ENCODE measurements at regions not wholly inside any gene's neighbourhood (a gene's known extent, or its start where the extent isn't known, plus 50 kb on each side); places are given as distances from the start of the nearest gene placed in this dataset.

DNA sequence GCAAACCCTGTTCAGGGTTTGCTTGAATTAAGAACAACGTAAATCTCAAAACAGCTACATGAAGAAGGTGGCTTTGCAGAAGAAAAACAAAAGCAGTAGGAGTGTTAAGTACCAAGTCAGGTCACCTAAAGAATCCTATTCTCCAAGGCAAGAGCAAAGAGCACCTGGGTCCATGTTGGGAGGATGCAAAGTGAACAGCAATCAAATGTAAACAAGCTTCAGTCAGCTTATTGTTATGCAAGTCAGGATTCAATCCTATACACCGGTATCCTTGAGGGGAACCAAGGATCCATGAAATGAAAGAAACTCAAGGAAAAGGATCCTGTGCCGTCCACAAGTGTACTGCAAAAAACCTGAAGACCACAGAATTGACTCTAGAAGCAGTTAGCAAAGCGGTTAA lies 261.0 kb upstream of the DDX18 start:
- DNase-seq, result no peak
- H2AFZ ChIP-seq, result no peak overlapping the region
- no peaks in the 10 kb centered on the region for H3K79me2 ChIP-seq (ENCODE audit: insufficient read depth)
- no peak overlapping the region for H3K27ac ChIP-seq
- no peak overlapping the region for H3K4me3 ChIP-seq
- H3F3A ChIP-seq (ENCODE audit: insufficient read depth), result no peaks in the 10 kb centered on the region
- no peak overlapping the region for H3K4me2 ChIP-seq (ENCODE audit: unreplicated experiment)
- no peaks in the 10 kb centered on the region for H3K9me3 ChIP-seq (ENCODE audit: low read depth)
- no peaks in the 10 kb centered on the region for H3K9me2 ChIP-seq (ENCODE audit: insufficient read depth)
- 16 to 24% methylated on average over 4 of the region's 4 CpGs for WGBS, 2 experiments (ENCODE audit: low coverage in 1 of 2, low lambda C conversion rate in 2 of 2, missing lambda C conversion rate in 2 of 2)
- in situ Hi-C loops (cut with MboI), result no loop called here
- TF ChIP-seq EZH2phosphoT487 (IDR thresholded peaks at IDR 0.05; ENCODE audit: insufficient read depth, low read depth) (no peak), EZH2 (IDR thresholded peaks at IDR 0.05; ENCODE audit: insufficient read depth, poor library complexity, severe bottlenecking) (no peak)
- H3K9ac ChIP-seq, result no peak overlapping the region
- H3K4me1 ChIP-seq (ENCODE audit: insufficient read depth), result no peaks in the 10 kb centered on the region
- H3K27me3 ChIP-seq (replicated peaks; ENCODE audit: insufficient read depth), result no peaks in the 10 kb centered on the region
- no peaks in the 10 kb centered on the region for H4K20me1 ChIP-seq (ENCODE audit: insufficient read depth)
- H3K36me3 ChIP-seq (ENCODE audit: low read depth), result no peaks in the 10 kb centered on the region

DNA sequence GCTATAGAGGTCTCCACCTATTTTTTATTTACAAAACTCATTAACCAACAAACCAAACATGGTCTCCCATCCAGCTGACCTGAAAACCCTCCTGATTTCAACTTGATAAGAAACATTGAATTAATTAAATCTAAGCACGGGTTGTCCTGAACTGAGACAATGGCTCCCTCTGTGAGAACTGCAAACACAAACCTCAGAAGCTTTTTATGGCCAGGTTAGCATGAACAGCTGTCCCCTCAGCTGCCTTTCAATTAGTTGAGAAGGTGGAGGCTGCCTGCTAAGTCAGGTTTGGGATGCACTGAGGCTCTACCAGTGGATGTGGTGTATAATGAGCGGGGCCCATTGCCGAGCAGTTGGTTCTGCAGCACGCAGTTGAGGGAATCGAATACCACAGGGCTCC lies 258.5 kb upstream of the DDX18 start:
- no peaks in the 10 kb centered on the region for H3K27me3 ChIP-seq (replicated peaks; ENCODE audit: insufficient read depth)
- H3K27ac ChIP-seq, result no peak overlapping the region
- no peaks in the 10 kb centered on the region for H4K20me1 ChIP-seq (ENCODE audit: insufficient read depth)
- H2AFZ ChIP-seq, result no peak overlapping the region
- H3K4me3 ChIP-seq, result no peak overlapping the region
- WGBS, 2 experiments (ENCODE audit: low coverage in 1 of 2, low lambda C conversion rate in 2 of 2, missing lambda C conversion rate in 2 of 2), result 47 to 54% methylated on average over 5 of the region's 5 CpGs
- DNase-seq, result no peak
- in situ Hi-C loops (cut with MboI), result no loop called here
- no peaks in the 10 kb centered on the region for H3K79me2 ChIP-seq (ENCODE audit: insufficient read depth)
- H3K9me2 ChIP-seq (ENCODE audit: insufficient read depth), result no peaks in the 10 kb centered on the region
- no peaks in the 10 kb centered on the region for H3F3A ChIP-seq (ENCODE audit: insufficient read depth)
- H3K4me2 ChIP-seq (ENCODE audit: unreplicated experiment), result no peak overlapping the region
- no peak overlapping the region for H3K9ac ChIP-seq
- TF ChIP-seq EZH2phosphoT487 (IDR thresholded peaks at IDR 0.05; ENCODE audit: insufficient read depth, low read depth), result no peak
- no peak for TF ChIP-seq EZH2 (IDR thresholded peaks at IDR 0.05; ENCODE audit: insufficient read depth, poor library complexity, severe bottlenecking)
- no peaks in the 10 kb centered on the region for H3K4me1 ChIP-seq (ENCODE audit: insufficient read depth)
- no peaks in the 10 kb centered on the region for H3K9me3 ChIP-seq (ENCODE audit: low read depth)
- no peaks in the 10 kb centered on the region for H3K36me3 ChIP-seq (ENCODE audit: low read depth)

DNA sequence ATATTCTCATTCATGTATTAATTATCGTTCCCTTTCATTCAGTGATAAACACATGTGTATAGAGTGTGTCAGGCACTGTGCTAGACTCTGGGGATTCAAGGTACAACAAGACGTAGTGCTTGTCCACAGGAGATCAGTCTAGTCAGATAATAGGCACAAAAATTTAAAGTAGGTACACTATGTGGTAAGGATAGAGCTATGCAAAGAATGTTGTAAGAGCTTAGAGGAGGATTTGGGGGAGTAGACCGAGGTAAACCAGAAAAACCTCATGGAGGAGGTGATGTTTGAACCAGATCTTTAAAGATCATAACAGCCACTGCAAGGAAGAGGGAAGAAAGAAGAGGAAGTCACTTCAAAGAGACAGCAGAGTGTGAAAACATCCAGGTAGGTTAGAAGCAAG lies 256.9 kb upstream of the DDX18 start:
- no peak overlapping the region for H3K4me2 ChIP-seq (ENCODE audit: unreplicated experiment)
- no peaks in the 10 kb centered on the region for H3F3A ChIP-seq (ENCODE audit: insufficient read depth)
- no peak overlapping the region for H3K27ac ChIP-seq
- H3K9me3 ChIP-seq (ENCODE audit: low read depth), result no peaks in the 10 kb centered on the region
- DNase-seq, result no peak
- 8 to 10% methylated on average over 3 of the region's 3 CpGs for WGBS, 2 experiments (ENCODE audit: low coverage in 1 of 2, low lambda C conversion rate in 2 of 2, missing lambda C conversion rate in 2 of 2)
- H3K9me2 ChIP-seq (ENCODE audit: insufficient read depth), result no peaks in the 10 kb centered on the region
- H3K9ac ChIP-seq, result no peak overlapping the region
- no peak overlapping the region for H3K4me3 ChIP-seq
- no peak overlapping the region for H2AFZ ChIP-seq
- H3K27me3 ChIP-seq (replicated peaks; ENCODE audit: insufficient read depth), result no peaks in the 10 kb centered on the region
- H3K79me2 ChIP-seq (ENCODE audit: insufficient read depth), result no peaks in the 10 kb centered on the region
- TF ChIP-seq EZH2phosphoT487 (IDR thresholded peaks at IDR 0.05; ENCODE audit: insufficient read depth, low read depth), result no peak
- no peak for TF ChIP-seq EZH2 (IDR thresholded peaks at IDR 0.05; ENCODE audit: insufficient read depth, poor library complexity, severe bottlenecking)
- H3K4me1 ChIP-seq (ENCODE audit: insufficient read depth), result no peaks in the 10 kb centered on the region
- no peaks in the 10 kb centered on the region for H4K20me1 ChIP-seq (ENCODE audit: insufficient read depth)
- no peaks in the 10 kb centered on the region for H3K36me3 ChIP-seq (ENCODE audit: low read depth)
- in situ Hi-C loops (cut with MboI), result no loop called here

GRCh38 chr2:117562654-117563053 lies 251.8 kb upstream of the DDX18 start:
- WGBS, 2 experiments (ENCODE audit: low coverage in 1 of 2, low lambda C conversion rate in 2 of 2, missing lambda C conversion rate in 2 of 2), result 8 to 9% methylated on average over 3 of the region's 3 CpGs

More at GRCh38 chr2:117562654-117563053, 251.8 kb upstream of the DDX18 start:
- Histone ChIP-seq H3K4me2 (ENCODE audit: unreplicated experiment) (no peak overlapping the region), H3K27me3 (replicated peaks; ENCODE audit: insufficient read depth) (no peaks in the 10 kb centered on the region), H3K27ac (no peak overlapping the region), H3F3A (ENCODE audit: insufficient read depth) (no peaks in the 10 kb centered on the region), H3K9ac (no peak overlapping the region), H4K20me1 (ENCODE audit: insufficient read depth) (no peaks in the 10 kb centered on the region), H3K9me2 (ENCODE audit: insufficient read depth) (no peaks in the 10 kb centered on the region; the same call in 1 of the 2 replicates), H3K9me3 (ENCODE audit: low read depth) (no peaks in the 10 kb centered on the region), H3K4me3 (no peak overlapping the region), H2AFZ (no peak overlapping the region), H3K79me2 (ENCODE audit: insufficient read depth) (no peaks in the 10 kb centered on the region), H3K36me3 (ENCODE audit: low read depth) (no peaks in the 10 kb centered on the region), H3K4me1 (ENCODE audit: insufficient read depth) (no peaks in the 10 kb centered on the region)
- in situ Hi-C loops (cut with MboI), result no loop called here
- no peak for TF ChIP-seq EZH2phosphoT487 (IDR thresholded peaks at IDR 0.05; ENCODE audit: insufficient read depth, low read depth)
- no peak for TF ChIP-seq EZH2 (IDR thresholded peaks at IDR 0.05; ENCODE audit: insufficient read depth, poor library complexity, severe bottlenecking)
- DNase-seq, result no peak
